HG03457 (cell line): ENCODE measurements at regions not wholly inside any gene's neighbourhood (a gene's known extent, or its start where the extent isn't known, plus 50 kb on each side); places are given as distances from the start of the nearest gene placed in this dataset.
"Not testable (repeated sequence)": the region's sequence is repeated elsewhere in the genome, so short reads cannot be mapped to it uniquely, and the experiment has no call there.

Experiments used
- ATAC-seq: cut with Tn5 transposase; IDR thresholded peaks from one replicate; pipeline ENCODE4 v1.9.1; 2021; ENCODE audit warnings: moderate number of reproducible peaks; ENCODE audit not compliant: unreplicated experiment

- no peak for ATAC-seq
These were observed 437.7 kb downstream of the SETD4 start for GRCh38 chr21:35622612-35623011.

- ATAC-seq = no peak
These were observed 441.1 kb downstream of the SETD4 start for GRCh38 chr21:35619184-35619583.

GRCh38 chr21:35617491-35617890 is 442.8 kb downstream of the SETD4 start:
- ATAC-seq = no peak

GRCh38 chr21:35616090-35616489 is 444.2 kb downstream of the SETD4 start:
- ATAC-seq = no peak

- ATAC-seq = no peak
These were observed 445.0 kb downstream of the SETD4 start for GRCh38 chr21:35615325-35615724.

- ATAC-seq = no peak
These were observed 445.9 kb downstream of the SETD4 start for GRCh38 chr21:35614396-35614921.

GRCh38 chr21:35611708-35612132 is 448.6 kb downstream of the SETD4 start:
- ATAC-seq = no peak

GRCh38 chr21:35609263-35609662 is 451.1 kb downstream of the SETD4 start:
- ATAC-seq = no peak

- no peak for ATAC-seq
These were observed 452.9 kb downstream of the SETD4 start for GRCh38 chr21:35607406-35607805.

- ATAC-seq = no peak
These were observed 453.7 kb downstream of the SETD4 start for GRCh38 chr21:35606578-35606977.

GRCh38 chr21:35606146-35606545 is 454.2 kb downstream of the SETD4 start:
- ATAC-seq = no peak

- no peak for ATAC-seq
These were observed 456.8 kb downstream of the SETD4 start for GRCh38 chr21:35603494-35603893.

- ATAC-seq = no peak
These were observed 457.4 kb downstream of the SETD4 start for GRCh38 chr21:35602811-35603362.

- ATAC-seq = no peak
These were observed 459.1 kb downstream of the SETD4 start for GRCh38 chr21:35601211-35601610.

- ATAC-seq = no peak
These were observed 461.2 kb downstream of the SETD4 start for GRCh38 chr21:35599164-35599563.

GRCh38 chr21:35597750-35598339 is 462.5 kb downstream of the SETD4 start:
- no peak for ATAC-seq

- no peak for ATAC-seq
These were observed 465.4 kb downstream of the SETD4 start for GRCh38 chr21:35594905-35595304.

GRCh38 chr21:35593000-35593502 is 467.3 kb downstream of the SETD4 start:
- no peak for ATAC-seq

GRCh38 chr21:35590284-35590683 is 470.0 kb downstream of the SETD4 start:
- not testable (repeated sequence) for ATAC-seq

GRCh38 chr21:35587841-35588380 is 472.4 kb downstream of the SETD4 start:
- no peak for ATAC-seq

- no peak for ATAC-seq
These were observed 474.0 kb downstream of the SETD4 start for GRCh38 chr21:35586305-35586704.

- no peak for ATAC-seq
These were observed 474.4 kb downstream of the SETD4 start for GRCh38 chr21:35585878-35586277.
